ENCODE measurements at regions not wholly inside any gene's neighbourhood (a gene's known extent, or its start where the extent isn't known, plus 50 kb on each side); places are given as distances from the start of the nearest gene placed in this dataset.

DNA sequence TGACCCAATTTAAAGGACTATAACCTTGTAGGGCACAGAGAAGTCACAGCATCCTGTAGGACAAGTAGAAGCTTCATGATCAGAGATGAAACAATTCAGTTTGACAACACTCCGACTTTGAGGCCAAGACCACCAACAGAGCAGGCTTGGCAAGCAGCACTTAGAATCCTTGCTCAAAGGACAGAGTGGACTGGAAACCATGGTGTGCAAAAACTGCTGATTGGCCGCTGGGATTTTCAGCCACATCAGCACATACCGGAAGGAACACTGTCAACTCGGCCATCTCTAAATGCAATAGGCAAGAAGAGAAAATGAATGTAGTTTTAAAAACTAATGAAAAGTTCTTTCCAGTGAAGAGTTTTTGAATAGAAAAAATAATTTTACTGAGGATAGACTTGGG lies 92.0 kb upstream of the PRMT6 start:
- no peak for DNase-seq (ENCODE audit: low spot score)

- DNase-seq (ENCODE audit: low spot score), result no peak
These were observed 87.8 kb upstream of the PRMT6 start for GRCh38 chr1:106968644-106969043.

DNA sequence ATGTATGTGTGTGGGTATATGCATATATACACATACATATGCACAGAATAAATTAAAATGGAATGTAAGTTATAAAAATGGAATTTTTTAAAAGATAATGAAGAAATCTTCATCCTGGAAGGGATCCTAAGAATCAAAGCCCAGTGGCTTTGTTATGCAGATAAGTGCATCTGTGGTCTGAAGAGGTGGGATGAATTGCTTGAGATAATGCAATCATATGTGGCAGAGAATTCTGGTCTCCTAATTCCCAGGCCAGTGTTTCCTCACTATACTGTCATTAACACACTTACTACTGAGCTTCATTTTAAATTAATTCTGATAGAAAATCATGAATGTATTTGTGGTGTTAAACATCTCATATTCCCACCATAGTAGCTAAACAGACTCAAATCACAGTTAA lies 86.7 kb upstream of the PRMT6 start:
- DNase-seq (ENCODE audit: low spot score), result no peak

DNA sequence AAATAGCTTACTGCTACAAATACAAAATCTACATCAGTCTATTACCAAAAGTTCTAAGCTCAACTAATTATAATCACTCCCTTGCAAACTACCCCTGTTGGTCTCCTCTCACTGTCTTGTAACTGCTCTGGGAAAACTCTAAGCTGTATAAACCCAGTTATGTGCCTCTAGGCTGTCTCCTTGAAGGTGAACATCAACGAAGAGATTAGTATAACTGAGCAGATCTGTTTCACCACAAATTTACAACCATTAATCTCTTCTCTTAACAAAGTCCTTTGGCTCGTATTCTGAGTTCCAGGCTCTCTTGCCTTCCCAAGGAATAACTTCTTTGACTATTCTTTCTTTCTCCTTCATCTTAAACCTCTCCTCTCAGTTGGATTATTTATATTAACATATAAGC lies 84.4 kb upstream of the PRMT6 start:
- no peak for DNase-seq (ENCODE audit: low spot score)

- peak; percentile 77 for DNase-seq (ENCODE audit: low spot score)
These were observed 80.5 kb upstream of the PRMT6 start for GRCh38 chr1:106975944-106976343.

GRCh38 chr1:106978477-106979322 lies 77.8 kb upstream of the PRMT6 start:
- DNase-seq (ENCODE audit: low spot score), result no peak

GRCh38 chr1:106979371-106979770 lies 77.1 kb upstream of the PRMT6 start:
- no peak for DNase-seq (ENCODE audit: low spot score)

DNA sequence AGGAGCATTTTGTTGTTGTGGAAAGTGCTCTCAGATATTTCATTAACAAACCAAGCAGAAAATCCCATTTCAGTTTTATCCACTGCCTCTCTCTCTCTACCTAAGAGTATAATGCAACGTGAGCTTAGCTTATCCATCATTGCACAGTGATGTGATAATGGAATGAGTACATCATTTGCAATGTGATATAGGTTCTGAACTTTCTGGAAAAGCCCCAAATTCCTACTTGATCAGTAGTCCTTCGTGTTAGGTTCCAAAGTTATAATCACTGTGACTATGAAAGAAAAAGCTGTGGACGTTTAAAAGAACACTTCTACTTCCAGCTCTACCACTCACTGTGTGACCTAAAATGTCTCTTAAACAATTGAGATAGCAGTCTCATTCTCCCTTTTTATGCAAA lies 76.4 kb upstream of the PRMT6 start:
- DNase-seq (ENCODE audit: low spot score), result no peak

GRCh38 chr1:106984801-106985200 lies 71.7 kb upstream of the PRMT6 start:
- no peak for DNase-seq (ENCODE audit: low spot score)

- DNase-seq (ENCODE audit: low spot score), result no peak
These were observed 69.9 kb upstream of the PRMT6 start for GRCh38 chr1:106986603-106987002.

GRCh38 chr1:106995970-106996369 lies 60.5 kb upstream of the PRMT6 start:
- DNase-seq (ENCODE audit: low spot score), result no peak

- no peak for DNase-seq (ENCODE audit: low spot score)
These were observed 58.0 kb upstream of the PRMT6 start for GRCh38 chr1:106998431-106999002.

GRCh38 chr1:107000902-107001301 lies 55.6 kb upstream of the PRMT6 start:
- peak; percentile 16 for DNase-seq (ENCODE audit: low spot score)

DNA sequence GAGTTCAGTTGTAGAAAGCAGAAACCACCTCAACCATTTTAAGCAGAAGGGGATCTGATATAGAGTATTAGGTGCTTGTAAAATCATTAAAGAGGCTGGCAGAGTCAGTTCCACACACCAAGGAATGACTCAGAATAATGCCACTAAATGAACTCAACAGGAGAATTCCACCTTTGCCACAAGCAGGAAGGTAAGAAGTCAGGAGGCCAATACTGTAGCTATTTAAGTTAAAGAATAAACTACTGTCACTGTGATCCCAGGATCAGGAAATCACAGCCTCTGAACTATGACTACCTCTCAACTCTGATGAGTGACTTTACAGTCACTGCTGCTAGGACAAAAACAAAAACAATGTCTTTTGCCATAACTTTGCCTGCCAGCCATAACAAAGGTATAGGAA lies 52.5 kb upstream of the PRMT6 start:
- no peak for DNase-seq (ENCODE audit: low spot score)

GRCh38 chr1:107004421-107004820 lies 52.1 kb upstream of the PRMT6 start:
- DNase-seq (ENCODE audit: low spot score), result no peak
